Subcutaneous abdominal adipose tissue (tissue), 5 donors: ENCODE measurements at regions not wholly inside any gene's neighbourhood (a gene's known extent, or its start where the extent isn't known, plus 50 kb on each side); places are given as distances from the start of the nearest gene placed in this dataset.
A peak's percentile ranks its signal among the peaks of the same experiment; 100 is the strongest.

Experiments used
- H3K27ac ChIP-seq: one replicate; pipeline ENCODE4 v1.7.0; 2013; ENCODE audit warnings: low read depth, mild to moderate bottlenecking, inconsistent platforms, low read length, moderate library complexity
- H3K27me3 ChIP-seq, 5 donors: one replicate each; pipeline ENCODE4 v1.7.0; 2013; ENCODE audit warnings: low read length in 5 of 5, inconsistent platforms in 1 of 5; ENCODE audit not compliant: control insufficient read depth in 5 of 5, insufficient read depth in 4 of 5
- H3K36me3 ChIP-seq, 5 donors: one replicate each; pipeline ENCODE4 v1.7.0; 2013; ENCODE audit warnings: low read length in 5 of 5; ENCODE audit not compliant: control insufficient read depth in 5 of 5, insufficient read depth in 5 of 5
- H3K4me1 ChIP-seq, 5 donors: one replicate each; pipeline ENCODE4 v1.7.0; 2013; ENCODE audit warnings: low read length in 5 of 5, mild to moderate bottlenecking in 3 of 5, moderate library complexity in 1 of 5; ENCODE audit not compliant: control insufficient read depth in 5 of 5, insufficient read depth in 5 of 5
- H3K4me3 ChIP-seq, 5 donors: one replicate each; pipeline ENCODE4 v1.7.0; 2013; ENCODE audit warnings: low read length in 5 of 5, low read depth in 1 of 5
- H3K9ac ChIP-seq, 5 donors: one replicate each; pipeline ENCODE4 v1.7.0; 2013; ENCODE audit warnings: low read length in 5 of 5, mild to moderate bottlenecking in 4 of 5, moderate library complexity in 3 of 5
- H3K9me3 ChIP-seq, 5 donors: one replicate each; pipeline ENCODE4 v1.7.0; 2013; ENCODE audit warnings: low read length in 5 of 5; ENCODE audit not compliant: control insufficient read depth in 5 of 5
- donor health status: healthy.
- donor health status: healthy.
- donor health status: healthy.
- donor health status: healthy.
- donor health status: healthy.

DNA sequence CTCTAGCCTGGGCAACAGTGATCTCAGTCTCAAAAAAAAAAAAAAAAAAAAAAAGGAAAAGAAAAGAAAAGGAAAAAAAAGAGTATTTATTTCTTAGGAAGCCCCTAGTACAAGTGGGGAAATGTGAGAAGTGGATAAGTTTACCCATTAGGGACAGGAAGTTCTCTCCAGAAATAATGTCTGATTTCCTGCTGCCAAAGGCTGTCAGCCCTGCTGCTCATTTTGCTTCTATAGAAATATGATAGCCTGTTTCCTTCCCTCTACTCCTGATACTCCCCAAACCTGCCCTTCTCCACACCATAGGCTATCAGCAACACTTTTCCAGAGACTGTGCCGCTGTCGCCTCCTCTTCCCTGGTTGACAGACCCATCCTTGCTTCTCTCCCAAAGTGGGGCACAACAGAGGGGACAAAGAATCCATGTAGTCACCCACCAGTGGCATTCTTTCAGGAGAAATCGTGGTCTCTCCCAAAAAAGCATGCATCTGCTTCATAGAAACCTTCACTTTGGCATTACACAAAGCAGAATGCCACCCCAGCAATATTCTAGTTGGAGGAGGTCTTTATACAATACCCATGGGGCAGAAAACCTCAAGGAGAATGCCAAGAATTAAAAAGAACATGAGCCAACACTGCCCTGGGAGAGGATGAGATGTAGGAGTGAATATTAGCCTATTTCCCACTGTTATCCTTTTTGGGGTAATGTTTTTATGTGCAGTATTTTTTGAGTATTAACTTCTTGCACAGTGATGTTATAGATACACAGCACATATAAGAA is 166.3 kb upstream of the NR5A2 start:
- no peaks in the 10 kb centered on the region for H3K36me3 ChIP-seq
- no peaks in the 10 kb centered on the region for H3K9me3 ChIP-seq
- H3K4me3 ChIP-seq: no peak overlapping the region
- no peak overlapping the region for H3K9ac ChIP-seq
- peaks cover 0 to 8% (median 0%) of the 10 kb centered on the region in 5 donors for H3K4me1 ChIP-seq
- H3K27me3 ChIP-seq: no peaks in the 10 kb centered on the region
- no peak overlapping the region for H3K27ac ChIP-seq

- peaks cover 0 to 8% (median 0%) of the 10 kb centered on the region in 5 donors for H3K4me1 ChIP-seq
- no peak overlapping the region for H3K27ac ChIP-seq
- no peaks in the 10 kb centered on the region for H3K36me3 ChIP-seq
- H3K9ac ChIP-seq: no peak overlapping the region
- H3K27me3 ChIP-seq: no peaks in the 10 kb centered on the region
- no peak overlapping the region for H3K4me3 ChIP-seq
- H3K9me3 ChIP-seq: no peaks in the 10 kb centered on the region
Measured at GRCh38 chr1:199862047-199862446, 165.5 kb upstream of the NR5A2 start.

DNA sequence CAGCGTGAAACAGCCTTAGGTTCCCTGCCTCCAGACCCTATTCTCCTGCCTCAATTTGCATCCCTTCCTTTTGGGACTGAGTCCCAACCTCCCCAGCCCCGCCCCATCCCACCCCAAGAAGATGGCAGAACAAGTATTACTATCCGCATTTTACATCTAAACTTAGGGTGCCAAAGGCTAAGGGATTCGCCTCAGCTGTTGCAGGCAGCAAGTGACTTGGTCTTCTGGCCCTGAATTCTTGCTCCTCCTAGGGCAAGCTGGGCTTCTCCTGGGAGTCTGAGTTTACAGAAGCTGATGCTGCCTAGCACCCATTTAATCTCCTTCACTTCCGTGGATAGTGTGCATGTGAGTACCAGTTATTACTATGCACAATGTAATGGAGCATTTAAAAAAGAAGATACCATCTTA is 161.3 kb upstream of the NR5A2 start:
- no peaks in the 10 kb centered on the region for H3K27me3 ChIP-seq
- no peaks in the 10 kb centered on the region for H3K9me3 ChIP-seq
- H3K9ac ChIP-seq: no peak overlapping the region
- no peaks in the 10 kb centered on the region for H3K36me3 ChIP-seq
- H3K4me1 ChIP-seq: peaks cover 0 to 2% (median 0%) of the 10 kb centered on the region in 5 donors
- no peak overlapping the region for H3K27ac ChIP-seq
- no peak overlapping the region for H3K4me3 ChIP-seq

DNA sequence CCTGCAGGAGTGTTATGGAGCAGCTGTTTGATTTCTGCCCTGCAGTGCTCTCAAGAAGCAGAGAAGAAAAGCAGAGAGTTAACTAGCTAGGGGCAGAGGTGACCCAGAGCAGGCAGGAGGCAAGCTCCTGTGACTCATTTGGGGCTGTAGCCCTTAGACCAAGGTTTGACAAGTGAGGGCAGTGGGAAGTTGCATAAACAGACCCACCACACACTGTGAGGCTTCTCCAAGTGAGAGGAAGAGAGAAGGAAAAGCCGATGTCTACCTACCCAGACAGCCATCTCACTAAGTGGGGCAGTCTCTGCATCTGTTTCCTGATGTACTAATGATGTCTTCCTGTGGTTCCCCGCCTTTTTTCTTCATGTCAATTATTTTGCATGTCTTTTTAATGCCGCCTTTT is 159.9 kb upstream of the NR5A2 start:
- H3K9ac ChIP-seq: no peak overlapping the region
- no peaks in the 10 kb centered on the region for H3K36me3 ChIP-seq
- no peaks in the 10 kb centered on the region for H3K9me3 ChIP-seq

DNA sequence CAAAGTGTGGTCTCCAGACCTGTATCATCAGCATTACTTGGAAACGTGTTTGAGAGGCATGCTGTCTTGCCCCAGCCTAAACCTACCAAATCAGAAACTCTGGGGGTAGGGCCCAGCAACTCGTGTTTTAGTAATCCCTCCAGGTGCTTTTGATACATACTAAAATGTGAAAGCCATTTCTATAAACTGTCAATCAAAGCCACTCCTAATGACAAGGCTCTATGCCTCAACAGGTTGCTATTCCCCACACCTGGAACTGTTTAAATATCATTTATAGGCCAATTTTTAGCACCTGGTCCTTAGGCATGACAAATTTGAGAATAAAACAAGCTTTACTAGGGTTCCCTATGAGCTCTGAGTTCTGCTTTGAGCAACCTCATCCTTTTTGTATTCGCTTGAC is 158.7 kb upstream of the NR5A2 start:
- no peaks in the 10 kb centered on the region for H3K9me3 ChIP-seq
- H3K36me3 ChIP-seq: no peaks in the 10 kb centered on the region
- H3K4me1 ChIP-seq: no peaks in the 10 kb centered on the region
- no peak overlapping the region for H3K9ac ChIP-seq
- no peak overlapping the region for H3K27ac ChIP-seq
- H3K4me3 ChIP-seq: no peak overlapping the region
- no peaks in the 10 kb centered on the region for H3K27me3 ChIP-seq

More for the DNA sequence above, 159.9 kb upstream of the NR5A2 start:
- Histone ChIP-seq H3K4me1 (no peaks in the 10 kb centered on the region), H3K4me3 (no peak overlapping the region), H3K27me3 (no peaks in the 10 kb centered on the region), H3K27ac (no peak overlapping the region)

GRCh38 chr1:199875337-199875736 is 152.2 kb upstream of the NR5A2 start:
- H3K4me1 ChIP-seq: no peaks in the 10 kb centered on the region
- no peaks in the 10 kb centered on the region for H3K9me3 ChIP-seq
- no peak overlapping the region for H3K27ac ChIP-seq
- no peak overlapping the region for H3K9ac ChIP-seq
- no peaks in the 10 kb centered on the region for H3K27me3 ChIP-seq
- H3K4me3 ChIP-seq: no peak overlapping the region
- H3K36me3 ChIP-seq: no peaks in the 10 kb centered on the region

- H3K4me1 ChIP-seq: no peaks in the 10 kb centered on the region
- H3K36me3 ChIP-seq: no peaks in the 10 kb centered on the region
- H3K4me3 ChIP-seq: no peak overlapping the region
- H3K27me3 ChIP-seq: no peaks in the 10 kb centered on the region
- H3K9me3 ChIP-seq: no peaks in the 10 kb centered on the region
- H3K27ac ChIP-seq: no peak overlapping the region
- no peak overlapping the region for H3K9ac ChIP-seq
Measured at GRCh38 chr1:199875856-199876255, 151.7 kb upstream of the NR5A2 start.

GRCh38 chr1:199877526-199878384 is 149.8 kb upstream of the NR5A2 start:
- Histone ChIP-seq H3K9me3 (no peaks in the 10 kb centered on the region), H3K27me3 (no peaks in the 10 kb centered on the region), H3K27ac (no peak overlapping the region), H3K4me1 (no peaks in the 10 kb centered on the region), H3K36me3 (no peaks in the 10 kb centered on the region), H3K4me3 (no peak overlapping the region), H3K9ac (peak overlapping the region in 1 of 5 donors; percentile 11)

GRCh38 chr1:199878823-199879222 is 148.7 kb upstream of the NR5A2 start:
- Histone ChIP-seq H3K9ac (no peak overlapping the region), H3K9me3 (no peaks in the 10 kb centered on the region), H3K27ac (no peak overlapping the region), H3K27me3 (no peaks in the 10 kb centered on the region), H3K4me3 (no peak overlapping the region), H3K36me3 (no peaks in the 10 kb centered on the region), H3K4me1 (no peaks in the 10 kb centered on the region)

DNA sequence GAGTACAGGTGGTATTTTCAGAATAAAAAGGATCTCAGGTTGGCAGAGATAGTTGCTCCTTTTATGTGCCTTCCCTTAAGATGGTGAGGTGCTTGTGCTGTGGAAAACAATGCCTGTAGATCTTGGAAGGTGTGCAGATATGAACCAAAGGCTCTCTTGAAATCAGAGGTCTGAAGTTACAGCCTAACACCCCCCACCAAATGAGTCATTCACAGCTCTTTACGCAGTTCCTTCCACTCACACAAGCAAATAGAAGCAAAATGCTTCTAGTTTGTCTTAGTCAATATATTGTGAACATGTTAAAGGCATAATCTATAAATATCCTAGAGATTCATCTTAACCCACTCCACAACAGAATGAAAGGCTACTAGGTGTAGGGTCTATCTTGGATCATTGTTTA is 128.9 kb upstream of the NR5A2 start:
- H3K36me3 ChIP-seq: no peaks in the 10 kb centered on the region
- H3K4me1 ChIP-seq: no peaks in the 10 kb centered on the region
- H3K9ac ChIP-seq: no peak overlapping the region
- H3K27me3 ChIP-seq: no peaks in the 10 kb centered on the region
- peaks cover 0 to 9% (median 7%) of the 10 kb centered on the region in 5 donors for H3K9me3 ChIP-seq
- H3K4me3 ChIP-seq: no peak overlapping the region
- H3K27ac ChIP-seq: no peak overlapping the region
